Stimulated activated naive CD8-positive, alpha-beta T cell treated with anti-CD3 and anti-CD28 coated beads, Interleukin-15, Interleukin-2, amounts not matched to agents 100 U/mL and 50 U/mL, for 24 hours (primary cell): ENCODE measurements at regions not wholly inside any gene's neighbourhood (a gene's known extent, or its start where the extent isn't known, plus 50 kb on each side); places are given as distances from the start of the nearest gene placed in this dataset.

Experiments
- ATAC-seq: fragments of 150-1000 bp; cut with Tn5 transposase; one replicate; pipeline ENCODE4 v1.10.0; 2021
- DNase-seq: peaks from one replicate; pipeline ENCODE4 v3.0.0; 2021

- ATAC-seq: peak; percentile 77
- DNase-seq: peak; percentile 38
Observed at GRCh38 chr10:113326160-113327111, 226.4 kb upstream of the HABP2 start.

GRCh38 chr10:113329121-113329596, 223.7 kb upstream of the HABP2 start:
- DNase-seq (no peak), ATAC-seq (no peak)

GRCh38 chr10:113331961-113332360, 220.9 kb upstream of the HABP2 start:
- ATAC-seq (no peak), DNase-seq (no peak)

GRCh38 chr10:113333313-113333712, 219.5 kb upstream of the HABP2 start:
- no peak for DNase-seq
- no peak for ATAC-seq

GRCh38 chr10:113335592-113335991, 217.3 kb upstream of the HABP2 start:
- DNase-seq (no peak), ATAC-seq (no peak)

GRCh38 chr10:113336549-113337130, 216.2 kb upstream of the HABP2 start:
- ATAC-seq (no peak), DNase-seq (no peak)

- ATAC-seq (no peak), DNase-seq (no peak)
Observed at GRCh38 chr10:113337142-113337541, 215.7 kb upstream of the HABP2 start.

- no peak for DNase-seq
- ATAC-seq: no peak
Observed at GRCh38 chr10:113339121-113339520, 213.7 kb upstream of the HABP2 start.

- DNase-seq (no peak), ATAC-seq (no peak)
Observed at GRCh38 chr10:113340282-113340681, 212.6 kb upstream of the HABP2 start.

- ATAC-seq (no peak), DNase-seq (no peak)
Observed at GRCh38 chr10:113341138-113341537, 211.7 kb upstream of the HABP2 start.

- no peak for DNase-seq
- no peak for ATAC-seq
Observed at GRCh38 chr10:113345826-113346624, 206.8 kb upstream of the HABP2 start.

GRCh38 chr10:113347508-113347907, 205.3 kb upstream of the HABP2 start:
- no peak for DNase-seq
- ATAC-seq: no peak

GRCh38 chr10:113348694-113349093, 204.2 kb upstream of the HABP2 start:
- DNase-seq (no peak), ATAC-seq (no peak)

- DNase-seq (no peak), ATAC-seq (no peak)
Observed at GRCh38 chr10:113350311-113351040, 202.4 kb upstream of the HABP2 start.

GRCh38 chr10:113354711-113355110, 198.1 kb upstream of the HABP2 start:
- no peak for ATAC-seq
- DNase-seq: no peak

GRCh38 chr10:113356794-113357680, 195.8 kb upstream of the HABP2 start:
- no peak for DNase-seq
- ATAC-seq: no peak

GRCh38 chr10:113357681-113358300, 195.1 kb upstream of the HABP2 start:
- ATAC-seq (no peak), DNase-seq (no peak)

GRCh38 chr10:113359655-113360054, 193.2 kb upstream of the HABP2 start:
- DNase-seq (no peak), ATAC-seq (no peak)

- ATAC-seq (no peak), DNase-seq (no peak)
Observed at GRCh38 chr10:113360870-113361269, 192.0 kb upstream of the HABP2 start.

GRCh38 chr10:113362645-113363091, 190.2 kb upstream of the HABP2 start:
- ATAC-seq (no peak), DNase-seq (no peak)
